AG10803 (cell line): ENCODE measurements at regions not wholly inside any gene's neighbourhood (a gene's known extent, or its start where the extent isn't known, plus 50 kb on each side); places are given as distances from the start of the nearest gene placed in this dataset.

Source experiments
- DNase-seq: peaks from one replicate; pipeline ENCODE4 v3.0.0; 2010; ENCODE audit warnings: low read depth
- H3K4me3 ChIP-seq: 2 replicates; pipeline ENCODE4 v1.5.1; 2011; ENCODE audit warnings: mild to moderate bottlenecking, low read length, control low read depth
- CTCF ChIP-seq: conservative IDR thresholded peaks from 2 replicates; pipeline ENCODE4 v1.5.1; 2011; ENCODE audit warnings: mild to moderate bottlenecking, low read length, control low read depth, inconsistent platforms

GRCh38 chr4:145414841-145415240 lies 66.8 kb upstream of the SMAD1 start:
- no peak overlapping the region for H3K4me3 ChIP-seq
- no peak for DNase-seq
- TF ChIP-seq CTCF: no peak

GRCh38 chr4:145414226-145414625 lies 67.4 kb upstream of the SMAD1 start:
- TF ChIP-seq CTCF: no peak
- no peak for DNase-seq
- no peak overlapping the region for H3K4me3 ChIP-seq

GRCh38 chr4:145406970-145407369 lies 74.7 kb upstream of the SMAD1 start:
- no peak for DNase-seq
- TF ChIP-seq CTCF: no peak
- no peak overlapping the region for H3K4me3 ChIP-seq

- DNase-seq: no peak
- TF ChIP-seq CTCF: no peak
These were observed 76.9 kb upstream of the SMAD1 start for GRCh38 chr4:145404761-145405160.

GRCh38 chr4:145396581-145396980 lies 85.1 kb upstream of the SMAD1 start:
- TF ChIP-seq CTCF: no peak
- H3K4me3 ChIP-seq: no peak overlapping the region
- DNase-seq: no peak

More at GRCh38 chr4:145404761-145405160, 76.9 kb upstream of the SMAD1 start:
- H3K4me3 ChIP-seq: no peak overlapping the region

- TF ChIP-seq CTCF: no peak
- no peak for DNase-seq
- no peak overlapping the region for H3K4me3 ChIP-seq
These were observed 91.1 kb upstream of the SMAD1 start for GRCh38 chr4:145390571-145390970.

- no peak overlapping the region for H3K4me3 ChIP-seq
- no peak for TF ChIP-seq CTCF
- DNase-seq: no peak
These were observed 92.1 kb upstream of the SMAD1 start for GRCh38 chr4:145389550-145389949.
